LNCAP (cell line): ENCODE measurements at regions not wholly inside any gene's neighbourhood (a gene's known extent, or its start where the extent isn't known, plus 50 kb on each side); places are given as distances from the start of the nearest gene placed in this dataset.

Experiments used
- CTCF ChIP-seq: fragments of 450-650 bp; IDR thresholded peaks from 2 replicates; pipeline ENCODE4 v1.5.1; 2017; ENCODE audit warnings: mild to moderate bottlenecking

- no peak for TF ChIP-seq CTCF
Measured at GRCh38 chr4:124948976-124949597, 236.6 kb upstream of the ANKRD50 start.

GRCh38 chr4:124947622-124948265 lies 235.2 kb upstream of the ANKRD50 start:
- no peak for TF ChIP-seq CTCF

GRCh38 chr4:124946696-124947095 lies 234.2 kb upstream of the ANKRD50 start:
- no peak for TF ChIP-seq CTCF

GRCh38 chr4:124945422-124945821 lies 232.9 kb upstream of the ANKRD50 start:
- TF ChIP-seq CTCF: no peak

GRCh38 chr4:124943938-124944337 lies 231.4 kb upstream of the ANKRD50 start:
- TF ChIP-seq CTCF: no peak; the same call in 1 of the 2 replicates

- TF ChIP-seq CTCF: no peak
Measured at GRCh38 chr4:124943145-124943889, 230.8 kb upstream of the ANKRD50 start.

GRCh38 chr4:124941267-124941666 lies 228.7 kb upstream of the ANKRD50 start:
- TF ChIP-seq CTCF: no peak
